Adrenal gland (tissue), 9 donors: ENCODE measurements at regions not wholly inside any gene's neighbourhood (a gene's known extent, or its start where the extent isn't known, plus 50 kb on each side); places are given as distances from the start of the nearest gene placed in this dataset.
A peak's percentile ranks its signal among the peaks of the same experiment; 100 is the strongest.

Experiments
- DNase-seq, 7 donors: peaks; one replicate each; pipeline ENCODE4 v3.0.0-alpha.2; 2019 to 2020
- H3K27ac ChIP-seq, 5 donors: fragments of 200-600 bp; sonication (generic) in 4 of 5; 1 replicate in 3 of 5; 2 replicates in 2 of 5; pipeline versions ENCODE4 v1.5.1 to v1.8.0; 2016 to 2020; ENCODE audit warnings: mild to moderate bottlenecking in 1 of 5
- H3K27me3 ChIP-seq: fragments of 200-600 bp; 2 replicates; pipeline ENCODE4 v1.8.0; 2021
- H3K36me3 ChIP-seq, 2 donors: fragments of 200-600 bp; replicated peaks in 1 of 2; 1 replicate in 1 of 2; 2 replicates in 1 of 2; pipeline versions ENCODE4 v1.5.1 to v1.8.0; 2018 to 2022
- H3K4me1 ChIP-seq, 2 donors: fragments of 200-600 bp; replicated peaks in 1 of 2; 1 replicate in 1 of 2; 2 replicates in 1 of 2; pipeline versions ENCODE4 v1.5.1 to v1.8.0; 2018 to 2021
- H3K4me3 ChIP-seq, 4 donors: fragments of 200-600 bp; sonication (generic) in 3 of 4; one replicate each; pipeline ENCODE4 v1.5.1; 2016 to 2018
- H3K9me3 ChIP-seq, 3 donors: fragments of 200-600 bp; sonication (generic) in 1 of 3; replicated peaks in 1 of 3; 1 replicate in 2 of 3; 2 replicates in 1 of 3; pipeline versions ENCODE4 v1.5.1 to v1.8.0; 2016 to 2021
- CTCF ChIP-seq, 6 experiments: fragments of 450-650 bp in 4 of 6; fragments of 200-600 bp in 2 of 6; sonication (generic) in 1 of 6; IDR thresholded peaks; 1 replicate in 5 of 6; 2 replicates in 1 of 6; pipeline versions ENCODE4 v1.5.1 to v1.8.0; 2016 to 2021; ENCODE audit warnings: antibody characterized with exemption in 6 of 6, mild to moderate bottlenecking in 2 of 6, moderate library complexity in 1 of 6
- POLR2A ChIP-seq, 2 donors: fragments of 450-650 bp; IDR thresholded peaks; one replicate each; pipeline ENCODE4 v1.6.1; 2017; ENCODE audit warnings: antibody characterized with exemption in 2 of 2, mild to moderate bottlenecking in 2 of 2, moderate library complexity in 1 of 2
- WGBS, 4 donors: extraction: QIAGEN DNeasy Blood & Tissue Kit in 2 of 4; methylation state at CpG; one replicate each; pipeline versions ENCODE4 v1.1.5 to v1.1.7; 2013 to 2017; 5-methylcytosine and 5-hydroxymethylcytosine counted together
- intact Hi-C, 2 donors: fragments of 100-400 bp; cut with DNase I; formaldehyde crosslinking; loops; one replicate each; pipeline versions ENCODE4 v1.14.1 to v1.15.0; 2022 to 2023
- donor health status: healthy with polysubstance abuse.
- donor health status: Bipolar disorder and iron deficiency.
- donor health status: DM: yes; HTN: yes; CAD: no.
- donor health status: DM: no; HTN: no; CAD: no.
- donor health status: DM: no; HTN: no; CAD: no.

DNA sequence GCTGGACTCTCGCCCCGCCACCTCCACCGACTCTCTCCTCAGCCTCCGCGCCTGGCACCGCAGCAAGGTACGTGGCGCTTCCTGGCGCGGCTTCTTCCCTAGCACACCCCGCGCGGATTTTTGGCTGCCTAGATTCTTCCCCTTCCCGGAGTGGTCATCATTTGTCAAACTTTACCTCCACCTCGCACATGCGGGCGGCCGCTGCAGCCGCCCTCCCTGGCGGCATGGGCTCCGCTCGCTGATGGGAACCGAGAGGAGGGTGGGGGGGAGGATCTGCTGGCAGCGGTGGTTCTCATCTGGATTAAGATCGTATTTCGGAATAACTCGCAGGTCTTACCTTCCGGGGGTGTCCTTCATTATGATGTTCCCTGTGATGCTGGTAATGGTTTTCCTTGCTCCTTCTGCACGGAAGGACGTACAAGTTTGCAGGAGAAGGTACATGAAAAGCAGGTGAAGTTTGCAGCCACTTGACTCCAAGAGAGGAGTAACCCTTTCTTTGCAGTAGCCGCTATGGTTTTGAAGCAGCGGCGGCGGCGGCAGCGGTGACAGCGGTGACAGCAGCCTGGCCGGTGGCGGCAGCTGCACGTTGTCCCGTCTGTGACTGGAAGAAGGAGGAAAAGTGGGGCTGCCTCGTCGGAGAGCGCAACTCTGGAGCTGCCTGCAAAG is 2183.9 kb upstream of the TENM3 start:
- TF ChIP-seq POLR2A (IDR thresholded peaks at IDR 0.05) (no peak), CTCF (IDR thresholded peaks at IDR 0.05) (no peak)
- peak; percentile 28 to 67 (median 44) for DNase-seq
- Histone ChIP-seq H3K4me3 (peak overlapping the region; percentile 41 to 86 (median 49)), H3K27me3 (no peaks in the 10 kb centered on the region), H3K27ac (peak overlapping the region; percentile 60 to 96 (median 66)), H3K4me1 (peaks cover 0 to 13% of the 10 kb centered on the region in 2 donors), H3K36me3 (no peaks in the 10 kb centered on the region), H3K9me3 (no peaks in the 10 kb centered on the region)
- intact Hi-C loops, result no loop called here
- WGBS, 4 donors, result 1% methylated on average over 27 to 44 of the region's 44 CpGs

GRCh38 chr4:180060159-180060889 is 2182.9 kb upstream of the TENM3 start:
- Histone ChIP-seq H3K4me1 (peaks cover 0 to 10% of the 10 kb centered on the region in 2 donors), H3K27ac (peak overlapping the region in 4 of 5 donors; percentile 25 to 93 (median 63)), H3K36me3 (no peaks in the 10 kb centered on the region), H3K9me3 (no peaks in the 10 kb centered on the region), H3K27me3 (no peaks in the 10 kb centered on the region), H3K4me3 (peak overlapping the region in 2 of 4 donors; percentile 41 to 86)
- DNase-seq, result no peak
- WGBS, 4 donors, result 9 to 13% (median 11%) methylated on average over 6 of the region's 6 CpGs
- intact Hi-C loops, result no loop called here
- peak in 5 of 6 experiments; percentile 5 to 39 (median 35) for TF ChIP-seq CTCF (IDR thresholded peaks at IDR 0.05)
- no peak for TF ChIP-seq POLR2A (IDR thresholded peaks at IDR 0.05)

- no peaks in the 10 kb centered on the region for H3K9me3 ChIP-seq
- no peak overlapping the region for H3K4me3 ChIP-seq
- WGBS, 4 donors, result 51 to 71% (median 64%) methylated on average over 2 of the region's 2 CpGs
- DNase-seq, result no peak
- TF ChIP-seq POLR2A (IDR thresholded peaks at IDR 0.05), result no peak
- no peaks in the 10 kb centered on the region for H3K36me3 ChIP-seq
- intact Hi-C loops, result no loop called here
- peaks cover 8 to 14% of the 10 kb centered on the region in 2 donors for H3K4me1 ChIP-seq
- no peak overlapping the region for H3K27ac ChIP-seq
- H3K27me3 ChIP-seq, result no peaks in the 10 kb centered on the region
Observed at GRCh38 chr4:180081072-180081471, 2162.1 kb upstream of the TENM3 start.

DNA sequence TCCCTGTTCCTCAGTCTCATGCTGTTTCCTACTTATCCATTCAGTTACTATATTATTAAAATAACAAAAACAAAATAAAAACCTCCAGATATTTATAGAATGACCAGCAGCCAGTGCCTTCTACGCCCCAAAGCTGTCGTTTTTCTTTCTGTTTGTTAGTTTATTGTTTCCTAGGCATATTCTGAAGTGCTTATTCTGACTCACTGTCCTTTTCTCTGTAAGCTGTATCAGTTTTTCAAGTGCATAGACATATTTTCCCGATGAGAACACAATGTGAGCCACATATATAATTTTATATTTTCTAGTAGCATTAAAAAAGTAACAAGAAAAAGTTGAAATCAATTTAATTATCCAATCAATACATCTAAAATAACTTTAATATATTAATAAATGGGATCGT is 2158.6 kb upstream of the TENM3 start:
- 19 to 28% (median 22%) methylated on average over 4 of the region's 4 CpGs for WGBS, 4 donors
- no peak for DNase-seq
- intact Hi-C loops, result no loop called here

More for the DNA sequence above, 2158.6 kb upstream of the TENM3 start:
- Histone ChIP-seq H3K9me3 (no peaks in the 10 kb centered on the region), H3K36me3 (no peaks in the 10 kb centered on the region), H3K4me3 (peak overlapping the region in 1 of 4 donors; percentile 30), H3K27me3 (no peaks in the 10 kb centered on the region), H3K4me1 (peaks cover 8 to 33% of the 10 kb centered on the region in 2 donors), H3K27ac (peak overlapping the region; percentile 37 to 75 (median 70))
- TF ChIP-seq POLR2A (IDR thresholded peaks at IDR 0.05) (peak in 1 of 2 donors; percentile 14), CTCF (IDR thresholded peaks at IDR 0.05) (no peak)
